Mucosa of descending colon (tissue), 3 donors: ENCODE measurements at regions not wholly inside any gene's neighbourhood (a gene's known extent, or its start where the extent isn't known, plus 50 kb on each side); places are given as distances from the start of the nearest gene placed in this dataset.

Source experiments
- ATAC-seq: fragments of 200-7000 bp; cut with Tn5 transposase; one replicate; pipeline ENCODE4 v1.9.1; 2020; ENCODE audit warnings: mild to moderate bottlenecking, moderate library complexity
- DNase-seq, 3 donors: peaks; one replicate each; pipeline ENCODE4 v3.0.0-alpha.2; 2020
- H3K36me3 ChIP-seq: fragments of 200-600 bp; one replicate; pipeline ENCODE4 v1.8.0; 2021; ENCODE audit warnings: low read depth, mild to moderate bottlenecking
- H3K4me1 ChIP-seq: fragments of 200-600 bp; one replicate; pipeline ENCODE4 v1.8.0; 2021; ENCODE audit warnings: low read depth, mild to moderate bottlenecking
- H3K4me3 ChIP-seq: fragments of 200-600 bp; one replicate; pipeline ENCODE4 v1.8.0; 2021; ENCODE audit warnings: mild to moderate bottlenecking
- H3K9me3 ChIP-seq: fragments of 200-600 bp; one replicate; pipeline ENCODE4 v1.8.0; 2021; ENCODE audit warnings: mild to moderate bottlenecking
- CTCF ChIP-seq: fragments of 200-600 bp; IDR thresholded peaks from one replicate; pipeline ENCODE4 v1.8.0; 2022; ENCODE audit warnings: antibody characterized with exemption, mild to moderate bottlenecking
- intact Hi-C, 2 donors: fragments of 100-400 bp; cut with DNase I in 1 of 2; cut with micrococcal nuclease in 1 of 2; formaldehyde crosslinking; loops; one replicate each; pipeline versions ENCODE4 v1.11.0 to v1.11.1; 2022; cut with DNase I, micrococcal nuclease
- donor health status: DM: no; HTN: no; CAD: no; lungs with moderate emphysema.
- donor health status: DM: no; HTN: no; CAD: no.
- donor health status: DM: no; HTN: yes; CAD: no.

- DNase-seq (no peak), ATAC-seq (peak; percentile 91)
- Histone ChIP-seq H3K4me3 (no peak overlapping the region), H3K4me1 (no peaks in the 10 kb centered on the region), H3K36me3 (no peaks in the 10 kb centered on the region), H3K9me3 (no peaks in the 10 kb centered on the region)
- intact Hi-C loops = no loop called here
- TF ChIP-seq CTCF = no peak
Observed at GRCh38 chr2:105617631-105618350, 126.9 kb upstream of the NCK2 start.

GRCh38 chr2:105615305-105615704 lies 129.4 kb upstream of the NCK2 start:
- no peak for TF ChIP-seq CTCF
- peak; percentile 59 for ATAC-seq
- H3K4me3 ChIP-seq = no peak overlapping the region

GRCh38 chr2:105611811-105612424 lies 132.8 kb upstream of the NCK2 start:
- Histone ChIP-seq H3K4me3 (no peak overlapping the region), H3K9me3 (no peaks in the 10 kb centered on the region), H3K4me1 (no peaks in the 10 kb centered on the region), H3K36me3 (no peaks in the 10 kb centered on the region)
- peak in 1 of 3 donors; percentile 58 for DNase-seq
- intact Hi-C loops = no loop called here
- no peak for TF ChIP-seq CTCF
- ATAC-seq = peak; percentile 76

More at GRCh38 chr2:105615305-105615704, 129.4 kb upstream of the NCK2 start:
- no peaks in the 10 kb centered on the region for H3K36me3 ChIP-seq
- H3K9me3 ChIP-seq = no peaks in the 10 kb centered on the region
- no peaks in the 10 kb centered on the region for H3K4me1 ChIP-seq
- DNase-seq = peak in 1 of 3 donors; percentile 45
- intact Hi-C loops = no loop called here

- DNase-seq = no peak
- peak; percentile 6 for ATAC-seq
- no peak for TF ChIP-seq CTCF
- Histone ChIP-seq H3K4me1 (no peaks in the 10 kb centered on the region), H3K36me3 (no peaks in the 10 kb centered on the region), H3K9me3 (no peaks in the 10 kb centered on the region), H3K4me3 (no peak overlapping the region)
- intact Hi-C loops = no loop called here
Observed at GRCh38 chr2:105611333-105611637, 133.4 kb upstream of the NCK2 start.

- TF ChIP-seq CTCF = no peak
- Histone ChIP-seq H3K36me3 (no peaks in the 10 kb centered on the region), H3K4me3 (no peak overlapping the region), H3K4me1 (no peaks in the 10 kb centered on the region), H3K9me3 (no peaks in the 10 kb centered on the region)
- intact Hi-C loops = no loop called here
- DNase-seq = no peak
- peak; percentile 38 for ATAC-seq
Observed at GRCh38 chr2:105610576-105611332, 134.0 kb upstream of the NCK2 start.
